NCI-H146 (cell line): ENCODE measurements at regions not wholly inside any gene's neighbourhood (a gene's known extent, or its start where the extent isn't known, plus 50 kb on each side); places are given as distances from the start of the nearest gene placed in this dataset.
"Not testable (repeated sequence)": the region's sequence is repeated elsewhere in the genome, so short reads cannot be mapped to it uniquely, and the experiment has no call there.

ENCODE experiments used
- DNase-seq: peaks from one replicate; lab custom pipeline; 2025; lab: John Stamatoyannopoulos, UW

DNA sequence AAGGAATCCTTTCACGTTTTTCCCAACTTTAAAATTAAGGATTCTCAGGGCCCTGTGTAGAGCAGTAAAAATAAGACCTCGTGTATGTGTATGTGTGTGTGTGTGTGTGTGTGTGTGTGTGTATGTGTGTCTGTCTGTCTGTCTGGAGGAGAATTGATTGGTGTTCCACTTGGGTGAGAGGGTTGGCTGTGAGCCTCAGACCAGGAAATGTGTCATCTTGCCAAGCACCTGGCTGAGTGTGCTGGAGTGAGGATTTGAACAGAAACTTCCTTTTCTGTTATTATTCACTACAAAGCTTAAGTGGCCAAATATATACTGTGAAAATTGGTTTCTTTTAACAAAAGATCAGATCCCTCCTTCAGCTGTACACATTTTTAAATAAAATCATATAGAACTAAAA is 103.6 kb upstream of the NUDT6 start:
- DNase-seq, result not testable (repeated sequence)

DNA sequence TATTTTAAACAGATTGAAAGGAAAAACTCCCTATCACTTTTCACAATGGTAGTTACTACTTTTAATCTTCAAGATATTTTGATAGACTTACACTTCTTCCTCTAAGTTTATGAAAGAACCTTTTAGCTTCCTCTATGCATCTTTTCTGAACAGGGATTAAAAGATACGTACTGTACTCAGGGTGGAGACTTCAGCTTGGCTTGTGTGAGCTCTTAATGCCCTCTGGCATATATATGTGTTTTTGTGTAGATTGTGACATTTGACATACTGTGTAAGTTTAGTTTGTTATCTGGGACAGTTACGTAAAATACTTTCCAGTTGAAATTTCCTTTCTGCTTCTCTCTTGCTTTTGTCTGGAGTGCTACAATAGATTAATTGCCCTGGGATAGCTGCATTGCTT is 109.3 kb upstream of the NUDT6 start:
- no peak for DNase-seq

DNA sequence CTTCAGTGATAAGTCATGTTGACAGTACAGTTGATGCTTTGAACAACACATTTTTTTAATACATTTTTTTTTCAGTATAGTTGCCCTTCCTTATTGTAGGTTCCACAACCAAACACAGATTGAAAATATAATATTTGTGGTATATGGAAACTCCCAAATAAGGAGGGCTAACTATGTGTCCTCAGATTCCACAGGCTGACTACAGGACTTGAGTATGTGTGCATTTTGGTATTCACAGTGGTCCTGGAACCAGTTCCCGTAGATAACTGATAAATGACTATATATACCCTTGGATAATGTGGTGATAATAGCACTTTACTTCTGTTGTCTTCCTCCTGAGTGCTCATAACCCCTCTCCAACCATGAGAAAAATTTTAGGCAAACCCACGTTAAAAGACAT is 111.6 kb upstream of the NUDT6 start:
- DNase-seq, result no peak

DNA sequence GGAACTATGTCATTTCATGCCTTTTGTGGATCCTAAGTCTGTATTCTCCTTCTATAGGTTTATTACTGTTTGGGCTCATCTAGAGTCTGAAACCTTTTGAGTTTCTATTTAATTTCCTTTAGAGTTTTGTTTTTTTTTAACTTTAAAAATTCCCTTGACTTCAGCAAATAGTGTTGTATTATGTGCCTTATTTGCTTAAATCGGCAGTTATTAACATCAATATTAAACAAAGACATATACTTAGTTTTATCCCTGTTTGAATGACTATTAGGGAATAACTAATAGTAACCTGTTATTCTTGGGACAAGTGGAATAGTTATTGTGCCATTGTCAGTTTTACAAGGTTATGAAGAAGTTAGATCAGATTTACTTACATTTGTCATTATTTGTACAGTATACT is 112.8 kb upstream of the NUDT6 start:
- no peak for DNase-seq

DNA sequence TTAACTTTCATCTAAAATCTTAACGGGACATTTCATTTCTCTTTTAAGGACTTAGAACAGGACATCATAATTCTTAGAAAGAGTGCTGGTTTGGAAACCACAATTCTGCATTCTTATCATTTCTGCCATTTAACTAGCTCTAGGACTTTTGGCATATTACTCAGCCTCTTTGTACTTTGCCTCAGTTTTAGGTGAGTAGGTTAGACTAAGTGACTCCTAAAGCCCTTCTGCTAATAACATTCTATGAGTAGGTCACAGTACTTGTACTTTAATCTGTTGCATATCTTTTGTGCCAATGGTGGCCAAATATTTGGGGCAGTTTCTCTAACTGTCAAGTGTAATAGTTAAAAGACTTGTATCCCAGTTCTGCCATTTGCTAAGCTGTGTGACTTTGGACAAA is 115.4 kb upstream of the NUDT6 start:
- no peak for DNase-seq

DNA sequence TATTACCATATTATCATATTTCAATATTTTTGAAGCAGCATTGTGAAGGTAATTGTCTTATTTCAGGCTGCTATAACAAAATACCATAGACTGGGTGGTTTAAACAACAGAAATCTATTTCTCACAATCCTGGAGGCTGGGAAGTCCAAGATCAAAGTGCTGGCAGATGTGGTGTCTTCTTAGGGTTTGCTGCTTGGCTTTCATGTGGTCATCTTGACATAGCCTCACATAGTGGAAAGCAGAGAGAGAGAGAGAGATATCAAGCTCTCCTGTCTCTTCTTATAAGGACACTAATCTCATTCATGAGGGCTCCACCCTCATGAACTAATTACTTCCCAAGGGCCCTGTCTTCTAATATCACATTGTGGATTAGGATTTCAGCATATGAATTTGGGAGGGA is 119.7 kb upstream of the NUDT6 start:
- DNase-seq, result no peak

DNA sequence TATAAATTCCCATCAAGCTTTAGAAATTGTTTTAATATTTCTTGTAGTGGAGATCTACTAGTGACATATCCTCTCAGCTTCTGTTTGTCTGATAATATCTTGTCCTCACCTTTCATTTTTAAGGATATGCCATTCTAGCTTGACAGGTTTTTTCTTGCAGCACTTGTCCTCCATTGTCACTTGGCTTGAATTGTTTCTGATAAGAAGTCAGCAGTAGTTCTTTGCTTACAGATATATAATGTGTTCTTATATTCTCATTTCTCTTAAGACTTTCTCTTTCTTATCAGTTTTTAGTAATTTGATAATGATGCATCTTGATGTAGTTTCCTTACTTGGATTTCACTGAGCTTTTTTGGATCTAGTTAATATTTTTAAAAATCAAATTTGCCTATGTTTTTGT is 120.6 kb upstream of the NUDT6 start:
- no peak for DNase-seq

DNA sequence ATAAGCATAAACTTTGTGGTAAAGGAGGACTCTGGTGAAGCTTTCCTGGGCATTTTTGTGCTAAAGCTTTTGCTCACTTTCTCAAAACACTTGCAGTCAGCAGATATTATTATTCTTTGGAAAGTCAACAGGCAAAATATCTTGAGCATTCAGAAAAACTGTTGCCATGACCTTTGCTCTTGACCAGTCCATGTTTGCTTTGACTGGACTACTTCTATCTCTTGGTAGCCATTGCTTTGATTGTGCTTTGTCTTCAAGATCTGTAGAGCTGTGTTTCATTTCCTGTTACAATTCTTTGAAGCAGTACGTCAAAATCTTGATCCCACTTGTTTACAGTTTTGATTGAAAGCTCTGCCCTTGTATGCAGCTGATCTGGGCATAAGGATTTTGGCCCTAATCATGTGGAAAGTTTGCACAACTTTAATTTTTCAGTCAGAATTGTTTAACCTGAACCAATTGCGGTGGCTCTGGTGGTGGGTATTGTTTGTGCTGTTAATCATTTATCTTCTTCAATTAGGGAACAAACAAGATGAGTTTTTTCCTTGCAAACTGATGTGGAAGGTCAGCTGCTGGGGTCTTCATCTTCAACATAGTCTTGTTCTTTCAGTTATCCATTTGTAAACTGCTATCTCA is 121.5 kb upstream of the NUDT6 start:
- DNase-seq, result no peak

DNA sequence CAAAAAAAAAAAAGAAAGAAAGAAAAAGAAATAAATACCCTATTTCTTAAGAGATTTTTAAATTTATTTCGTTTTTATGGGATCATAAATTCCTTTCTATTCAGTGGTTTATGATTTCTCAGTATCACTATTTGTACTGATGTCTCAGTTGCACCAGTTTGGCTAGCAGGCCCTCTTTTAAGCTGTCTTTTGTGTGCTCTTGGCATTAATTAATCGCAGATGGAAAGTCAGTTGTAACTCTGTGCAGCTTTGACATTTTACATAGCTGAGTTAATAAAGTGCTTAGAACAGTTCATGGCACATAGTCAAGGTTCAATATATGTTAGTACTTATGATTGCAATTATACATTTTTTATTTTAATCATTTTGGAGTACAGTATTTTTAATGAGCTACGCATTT is 123.7 kb upstream of the NUDT6 start:
- no peak for DNase-seq

DNA sequence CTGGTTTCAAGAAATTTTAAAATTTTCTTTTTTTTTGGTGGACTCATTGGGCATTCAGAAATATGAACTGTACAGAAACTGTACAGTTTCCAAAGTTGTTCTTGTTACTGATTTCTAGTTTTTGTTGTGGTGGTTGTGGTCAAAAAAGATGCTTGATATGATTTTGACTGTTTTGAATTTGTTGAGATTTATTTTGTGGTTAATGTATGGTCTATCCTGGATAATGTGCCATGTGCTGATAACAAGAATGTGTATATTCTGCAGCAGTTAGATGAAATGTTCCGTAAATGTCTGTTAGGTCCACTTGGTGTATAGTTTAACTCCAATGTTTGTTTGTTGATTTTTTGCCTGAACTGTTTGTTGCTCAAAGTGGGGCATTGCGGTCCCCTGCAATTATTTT is 127.6 kb upstream of the NUDT6 start:
- no peak for DNase-seq

DNA sequence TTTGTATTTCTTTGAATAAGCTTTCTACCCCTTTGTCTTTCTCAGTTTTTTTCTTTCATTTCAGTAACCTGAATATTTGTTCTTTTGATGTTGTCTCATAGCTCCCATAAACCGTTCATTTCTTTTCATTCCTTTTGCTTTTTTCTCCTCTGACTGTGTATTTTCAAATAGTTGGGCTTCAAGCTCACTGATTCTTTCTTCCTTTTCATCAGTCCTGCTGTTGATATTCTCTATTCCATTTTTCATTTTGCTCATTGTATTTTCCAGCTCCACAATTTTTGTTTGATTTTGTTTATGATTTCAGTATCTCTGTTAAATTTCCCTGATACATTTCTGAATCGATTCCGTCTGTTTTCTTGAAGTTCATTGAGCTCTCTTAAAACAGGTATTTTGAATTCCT is 129.6 kb upstream of the NUDT6 start:
- no peak for DNase-seq

DNA sequence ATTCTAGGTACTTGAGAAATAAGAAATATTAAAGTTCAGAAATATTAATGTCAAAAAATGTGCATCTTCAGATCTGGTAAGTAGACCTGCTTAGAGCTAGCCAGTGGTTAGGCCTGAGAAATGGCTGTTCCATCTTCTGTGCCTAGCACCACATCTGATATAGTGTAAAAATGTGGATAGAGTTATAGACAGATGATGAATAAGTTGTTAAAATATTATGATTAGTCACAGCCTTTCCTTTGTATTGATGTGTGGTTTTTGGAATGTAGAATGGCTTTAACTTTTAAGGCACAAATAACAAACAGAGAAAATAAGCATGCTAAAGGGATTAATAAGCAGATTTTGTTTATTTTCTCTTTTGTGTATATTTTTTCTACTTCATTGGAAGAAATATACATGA is 133.5 kb upstream of the NUDT6 start:
- DNase-seq, result no peak

DNA sequence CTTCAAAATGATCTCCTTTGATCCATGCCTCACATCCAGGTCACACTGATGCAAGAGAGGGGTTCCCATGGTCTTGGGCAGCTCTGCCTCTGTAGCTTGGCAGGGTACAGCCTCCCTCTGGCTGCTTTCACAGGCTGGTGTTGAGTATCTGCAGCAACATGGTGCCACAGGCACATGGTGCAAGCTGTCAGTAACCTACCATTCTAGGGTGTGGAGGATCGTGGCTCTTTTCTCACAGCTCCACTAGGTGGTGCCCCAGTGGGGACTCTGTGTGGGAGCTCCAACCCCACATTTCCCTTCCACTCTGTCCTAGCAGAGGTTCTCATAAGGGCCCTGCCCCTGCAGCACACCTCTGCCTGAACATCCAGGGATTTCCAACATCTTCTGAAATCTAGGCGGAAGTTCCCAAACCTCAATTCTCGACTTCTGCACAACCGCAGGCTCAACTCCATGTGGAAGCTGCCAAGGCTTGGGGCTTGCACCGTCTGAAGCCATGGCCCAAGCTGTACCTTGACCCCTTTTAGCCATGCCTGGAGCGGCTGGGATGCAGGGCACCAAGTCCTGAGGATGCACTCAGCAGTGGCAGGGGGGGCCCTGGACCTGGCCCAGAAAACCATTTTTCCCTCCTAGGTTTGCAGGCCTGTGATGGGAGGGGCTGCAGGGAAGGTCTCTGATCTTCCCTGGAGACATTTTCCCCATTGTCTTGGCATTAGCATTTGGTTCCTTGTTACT is 137.8 kb upstream of the NUDT6 start:
- DNase-seq, result no peak

DNA sequence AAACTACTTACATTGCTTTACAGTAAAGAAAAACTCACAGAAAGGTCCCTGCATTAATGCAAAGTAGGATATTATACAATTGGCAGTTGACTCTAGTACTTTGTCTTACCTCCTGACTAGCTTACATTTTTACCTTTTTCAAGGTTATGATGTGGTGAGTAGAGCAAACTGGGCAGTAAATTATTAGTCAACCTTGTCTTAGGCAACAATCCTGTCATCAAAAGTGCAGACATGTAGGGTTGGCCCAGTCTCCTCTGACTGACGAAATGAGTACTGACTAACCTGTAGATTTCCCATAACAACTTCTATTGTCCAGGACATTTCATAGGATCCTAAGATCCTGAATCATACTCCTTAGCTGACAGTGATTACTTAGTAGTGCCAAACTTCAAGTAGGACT is 142.0 kb upstream of the NUDT6 start:
- no peak for DNase-seq

DNA sequence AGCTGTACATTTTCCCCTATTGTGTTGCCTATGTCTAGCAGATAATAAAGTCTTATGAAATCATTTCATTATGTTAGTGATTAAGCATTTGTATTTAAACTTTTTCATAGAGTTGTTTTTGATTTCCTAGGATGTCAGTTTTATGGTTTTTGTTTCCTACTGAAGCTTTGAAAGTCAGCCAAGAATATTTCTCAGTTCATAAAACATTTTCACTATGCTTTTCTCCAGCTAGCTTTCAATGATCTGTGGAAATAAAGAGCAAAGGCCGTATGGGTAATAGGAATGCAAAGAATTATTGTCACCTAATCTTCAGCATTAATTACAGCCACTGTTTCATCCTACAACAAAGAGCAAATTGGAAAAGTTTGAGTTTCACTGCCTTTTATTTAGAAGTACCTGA is 145.7 kb upstream of the NUDT6 start:
- DNase-seq, result no peak

DNA sequence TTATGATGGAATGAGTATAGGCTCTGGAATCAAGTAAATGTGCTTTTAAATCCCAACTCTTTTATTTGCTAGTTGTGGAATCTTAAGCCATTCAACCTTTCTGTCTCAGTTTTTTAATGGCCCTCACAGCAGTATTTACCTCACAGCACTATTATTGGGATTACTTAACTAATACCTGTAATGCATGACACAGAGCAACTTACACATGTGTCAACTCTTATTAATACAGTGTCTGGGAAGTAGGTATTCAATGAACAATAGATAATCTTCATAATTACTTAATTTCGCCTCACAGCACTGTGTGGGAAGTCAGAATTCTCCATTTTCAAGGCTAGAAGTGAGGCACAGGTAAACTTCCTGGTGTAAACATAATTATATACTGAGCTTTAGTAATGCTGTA is 149.7 kb upstream of the NUDT6 start:
- DNase-seq, result peak; percentile 7

DNA sequence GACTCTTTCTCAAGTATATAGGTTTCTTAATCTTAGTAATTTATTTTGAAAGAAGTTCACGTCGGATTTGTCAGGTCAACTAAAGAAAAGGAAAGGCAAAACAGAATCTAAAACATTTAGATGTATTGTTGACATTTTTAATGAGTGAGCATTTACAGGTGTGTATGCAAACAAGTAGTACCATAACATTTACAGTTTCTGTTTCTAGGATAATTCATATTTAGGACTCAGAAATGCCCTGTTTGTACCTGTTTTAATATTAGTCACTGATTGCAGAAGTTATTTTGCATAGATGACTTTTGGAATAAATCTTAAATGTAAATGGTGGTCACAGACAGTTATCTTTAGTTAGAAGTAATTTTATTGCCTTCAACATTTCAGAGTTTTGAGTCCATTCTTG is 151.3 kb upstream of the NUDT6 start:
- no peak for DNase-seq

DNA sequence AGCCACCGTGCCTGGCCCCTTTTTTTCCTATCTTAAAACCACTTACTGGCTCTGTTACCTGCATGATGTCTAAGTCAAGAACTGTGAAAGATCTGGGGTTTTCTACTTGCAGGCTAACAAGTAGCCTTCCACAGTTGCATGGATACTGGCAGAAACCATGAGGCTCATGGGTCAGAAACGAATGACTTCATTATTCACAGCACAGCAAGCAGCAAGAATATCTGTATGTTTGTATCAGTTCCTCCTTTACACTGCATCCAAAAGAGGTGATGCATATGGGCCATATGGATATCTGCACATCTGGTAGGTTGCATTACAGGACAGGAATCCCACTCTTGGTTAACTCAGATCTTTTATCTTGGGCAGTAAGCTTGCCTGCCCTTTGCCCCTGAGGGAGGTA is 154.9 kb upstream of the NUDT6 start:
- DNase-seq, result no peak

DNA sequence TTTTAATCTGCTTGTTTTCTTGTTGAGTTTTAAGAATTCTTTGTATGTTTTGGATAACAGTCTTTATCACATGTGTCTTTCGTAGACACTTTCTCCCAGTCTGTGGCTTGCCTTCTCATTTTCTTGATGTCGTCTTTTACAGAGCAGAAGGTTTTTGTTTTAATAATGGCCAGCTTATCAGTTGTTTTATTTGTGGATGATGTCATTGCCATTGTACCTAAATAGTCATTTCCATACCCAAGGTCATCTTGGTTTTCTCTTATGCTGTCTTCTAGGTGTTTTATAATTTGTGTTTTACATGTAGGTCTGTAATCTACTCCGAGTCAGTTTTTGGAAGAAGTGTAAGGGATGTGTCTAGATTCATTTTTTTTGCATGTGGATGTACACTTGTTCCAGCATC is 159.6 kb upstream of the NUDT6 start:
- no peak for DNase-seq

DNA sequence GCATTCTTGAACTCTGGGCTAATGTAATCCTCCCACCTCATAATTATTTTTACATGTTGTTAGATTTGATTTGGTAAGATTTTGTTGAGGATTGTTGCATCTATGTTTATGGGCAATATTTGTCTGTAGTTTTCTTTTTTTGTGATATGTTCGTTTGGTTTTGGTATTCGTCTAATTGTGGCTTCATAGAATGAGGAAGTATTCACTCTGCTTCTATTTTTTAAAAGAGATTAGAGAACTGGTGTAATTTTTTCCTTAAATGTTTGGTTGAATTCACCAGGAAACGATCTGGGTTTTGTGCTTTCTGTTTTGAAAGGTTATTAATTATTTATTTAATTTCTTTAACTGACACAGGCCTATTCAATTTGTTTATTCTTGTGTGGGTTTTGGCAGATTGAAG is 161.2 kb upstream of the NUDT6 start:
- no peak for DNase-seq

DNA sequence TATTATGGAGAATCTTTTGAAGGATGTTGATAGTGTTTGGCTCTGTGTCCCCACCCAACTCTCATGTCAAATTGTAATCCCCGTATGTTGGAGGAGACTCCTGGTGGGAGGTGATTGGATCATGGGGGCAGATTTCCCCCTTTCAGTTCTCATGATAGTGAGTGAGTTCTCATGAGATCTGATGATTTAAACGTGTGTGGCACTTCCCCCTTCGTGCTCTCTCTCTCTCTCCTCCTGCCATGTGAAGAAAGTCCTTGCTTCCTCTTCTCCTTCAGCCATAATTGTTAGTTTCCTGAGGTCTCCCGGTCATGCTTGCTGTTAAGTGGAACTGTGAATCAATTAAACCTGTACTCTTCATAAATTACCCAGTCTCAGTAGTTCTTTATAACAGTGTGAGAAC is 166.1 kb upstream of the NUDT6 start:
- no peak for DNase-seq

DNA sequence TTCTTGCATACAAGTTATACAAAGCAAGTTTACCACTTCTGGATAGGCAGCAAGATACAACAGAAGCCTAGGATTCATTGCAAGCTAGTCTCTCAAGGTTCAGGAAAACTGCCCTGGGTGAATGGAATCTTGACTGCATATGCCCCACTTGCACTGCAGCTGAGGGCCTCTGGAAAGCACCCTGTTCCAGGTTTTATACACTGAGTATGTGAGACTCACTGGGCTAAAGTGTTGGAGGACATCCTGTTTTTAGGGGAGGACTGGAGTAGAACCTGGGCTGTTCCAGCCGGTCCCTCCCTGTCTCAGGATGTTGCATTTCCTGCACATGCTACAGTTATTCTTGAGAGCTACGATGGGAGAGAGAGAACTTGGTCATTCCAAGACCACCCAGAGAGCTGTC is 168.5 kb upstream of the NUDT6 start:
- DNase-seq, result no peak

DNA sequence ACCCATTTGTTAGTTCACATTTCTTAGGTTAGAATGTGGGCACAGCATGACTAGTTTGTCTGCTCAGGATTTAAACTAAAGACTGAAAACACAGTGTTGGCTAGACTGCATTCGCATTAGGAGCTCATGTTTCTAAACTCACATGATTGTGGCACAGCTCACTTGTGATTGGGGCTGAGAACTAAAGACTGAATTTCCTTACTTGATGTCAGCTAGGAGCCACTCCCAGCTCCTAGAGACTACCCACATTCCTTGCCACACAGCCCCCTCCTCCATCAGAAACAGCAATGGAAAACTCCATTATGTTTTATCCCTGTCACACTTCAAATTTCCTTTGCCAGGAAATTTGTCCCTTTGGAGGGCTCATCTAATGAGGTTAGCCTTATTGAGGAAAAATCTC is 170.2 kb upstream of the NUDT6 start:
- DNase-seq, result no peak

DNA sequence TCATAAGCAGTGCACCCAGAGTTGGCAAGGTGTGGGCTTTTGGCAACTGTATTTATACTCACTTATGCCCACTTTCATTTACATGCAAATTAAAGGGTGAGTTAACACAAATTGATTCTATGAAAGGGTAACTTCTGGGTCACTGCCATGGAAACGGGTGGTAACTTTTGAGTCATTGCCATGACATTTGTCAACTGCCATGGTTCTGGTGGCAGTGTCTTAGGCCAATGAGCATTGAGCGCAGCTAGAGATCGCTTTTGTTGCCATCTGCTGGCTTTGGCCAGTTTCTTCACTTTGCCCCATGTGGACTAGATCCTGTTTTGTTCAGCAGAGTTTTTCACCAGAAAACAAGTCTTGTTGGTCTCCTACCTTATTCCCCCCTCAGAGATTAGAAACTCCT is 170.8 kb upstream of the NUDT6 start:
- DNase-seq, result no peak
